NB4 (cell line): ENCODE measurements at regions not wholly inside any gene's neighbourhood (a gene's known extent, or its start where the extent isn't known, plus 50 kb on each side); places are given as distances from the start of the nearest gene placed in this dataset.
"Not testable (repeated sequence)": the region's sequence is repeated elsewhere in the genome, so short reads cannot be mapped to it uniquely, and the experiment has no call there.

ENCODE experiments used
- DNase-seq: peaks from one replicate; pipeline ENCODE4 v3.0.0; 2010; ENCODE audit warnings: low read depth
- H3K4me3 ChIP-seq: one replicate; pipeline ENCODE4 v1.5.1; 2011; ENCODE audit warnings: mild to moderate bottlenecking, low read depth, low read length, moderate library complexity
- CTCF ChIP-seq: IDR thresholded peaks from one replicate; pipeline ENCODE4 v1.5.1; 2012; ENCODE audit warnings: low read depth, low read length
- MAX ChIP-seq: IDR thresholded peaks from 2 replicates; pipeline ENCODE4 v1.6.1; 2011; ENCODE audit warnings: low read depth, low read length
- MYC ChIP-seq: IDR thresholded peaks from 2 replicates; pipeline ENCODE4 v1.6.1; 2011; ENCODE audit warnings: low read depth, low read length
- POLR2A ChIP-seq: IDR thresholded peaks from 2 replicates; pipeline ENCODE4 v1.6.1; 2011; ENCODE audit warnings: mild to moderate bottlenecking; ENCODE audit not compliant: insufficient read length; ENCODE audit errors: extremely low read depth

DNA sequence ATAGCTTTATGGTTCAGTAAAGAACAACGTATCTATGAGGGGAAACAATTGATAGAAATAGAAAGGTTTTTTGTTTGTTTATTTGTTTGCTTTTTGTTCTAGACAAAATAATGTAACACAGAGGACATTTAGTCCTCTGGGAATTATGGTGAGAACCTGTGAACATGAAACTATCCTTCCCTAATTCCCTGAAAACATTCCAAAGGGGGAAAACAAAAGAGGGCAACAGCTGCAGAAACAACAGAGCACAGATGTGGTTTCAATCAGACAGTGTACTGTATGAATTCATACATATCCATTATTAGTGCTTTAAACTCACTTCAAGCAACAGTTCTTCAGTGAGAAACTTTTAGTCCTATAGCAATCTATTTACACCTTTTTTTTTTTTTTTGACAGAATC is 1489.8 kb upstream of the C9orf72 start:
- TF ChIP-seq CTCF = no peak
- no peak overlapping the region for H3K4me3 ChIP-seq

GRCh38 chr9:29066141-29066640 is 1492.9 kb upstream of the C9orf72 start:
- TF ChIP-seq POLR2A (no peak), MAX (no peak), MYC (no peak), CTCF (no peak)
- no peak overlapping the region for H3K4me3 ChIP-seq
- no peak for DNase-seq

More for the DNA sequence above, 1489.8 kb upstream of the C9orf72 start:
- DNase-seq = no peak

- TF ChIP-seq MAX (no peak), POLR2A (no peak), CTCF (no peak), MYC (no peak)
- DNase-seq = no peak
- no peak overlapping the region for H3K4me3 ChIP-seq
Observed at GRCh38 chr9:29068461-29068860, 1495.2 kb upstream of the C9orf72 start.

GRCh38 chr9:29069376-29069775 is 1496.1 kb upstream of the C9orf72 start:
- TF ChIP-seq MYC = no peak
- TF ChIP-seq POLR2A = no peak
- no peak for TF ChIP-seq MAX
- TF ChIP-seq CTCF = no peak
- no peak overlapping the region for H3K4me3 ChIP-seq
- no peak for DNase-seq

- H3K4me3 ChIP-seq = no peak overlapping the region
- TF ChIP-seq MYC = no peak
- TF ChIP-seq CTCF = no peak
- TF ChIP-seq MAX = no peak
- TF ChIP-seq POLR2A = no peak
- DNase-seq = no peak
Observed at GRCh38 chr9:29078063-29078666, 1504.9 kb upstream of the C9orf72 start.

DNA sequence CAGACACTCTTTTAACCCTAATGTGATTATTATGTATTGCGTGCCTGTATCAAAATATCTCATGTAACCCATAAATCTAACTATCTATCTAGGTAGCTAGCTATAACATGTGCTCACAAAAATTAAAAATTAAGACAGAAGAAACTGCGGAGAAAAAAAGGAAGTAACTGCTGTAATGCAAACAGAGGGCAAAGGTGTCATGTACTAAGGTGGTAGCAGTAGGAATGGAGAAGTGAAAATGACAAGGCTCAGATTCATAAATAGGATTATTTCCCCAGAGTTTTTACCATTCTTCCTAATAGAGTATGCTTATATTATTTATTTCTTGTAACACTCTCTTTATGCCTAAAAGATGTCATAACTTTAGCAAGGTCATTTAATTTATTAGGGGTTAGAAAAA is 1527.5 kb upstream of the C9orf72 start:
- no peak for TF ChIP-seq CTCF
- no peak overlapping the region for H3K4me3 ChIP-seq
- no peak for DNase-seq

DNA sequence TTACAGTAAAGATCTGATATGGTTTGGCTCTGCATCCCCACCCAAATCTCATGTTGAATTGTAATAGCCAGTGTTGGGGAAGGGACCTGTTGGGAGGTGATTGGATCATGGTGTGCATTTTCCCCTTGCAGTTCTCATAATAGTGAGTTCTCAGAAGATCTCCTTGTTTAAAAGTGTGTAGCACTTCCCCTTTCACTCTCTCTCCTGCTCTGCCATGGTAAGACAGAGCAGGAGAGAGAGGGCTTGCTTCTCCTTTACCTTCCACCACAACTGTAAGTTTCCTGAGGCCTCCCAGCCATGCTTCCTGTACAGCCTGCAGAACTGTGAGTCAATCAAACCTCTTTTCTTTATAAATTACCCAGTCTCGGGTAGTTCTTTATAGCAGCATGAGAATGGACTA is 1530.9 kb upstream of the C9orf72 start:
- DNase-seq = peak; percentile 25
- not testable (repeated sequence) for H3K4me3 ChIP-seq
